ENCODE measurements at regions not wholly inside any gene's neighbourhood (a gene's known extent, or its start where the extent isn't known, plus 50 kb on each side); places are given as distances from the start of the nearest gene placed in this dataset.

DNA sequence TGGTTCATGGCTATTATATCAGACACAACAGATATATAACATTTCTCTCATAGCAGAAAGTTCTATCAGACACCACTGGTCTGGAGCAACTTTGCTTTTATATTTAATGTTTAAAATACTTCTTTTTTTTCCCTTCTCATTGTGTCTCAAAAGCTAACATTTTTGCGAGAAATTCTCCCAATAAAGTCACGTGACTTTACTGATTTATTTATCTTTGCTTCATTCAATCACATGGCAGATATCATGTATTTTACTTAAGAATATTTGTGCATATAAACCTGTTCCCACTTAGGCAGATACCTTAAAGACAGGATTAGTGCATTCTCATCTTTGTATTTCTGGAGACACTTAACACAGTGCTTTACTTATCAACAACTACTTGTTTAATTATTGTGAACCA, 1093.1 kb upstream of the LRRN3 start:
- Histone ChIP-seq H3K36me3 (ENCODE audit: control insufficient read depth in 4 of 4, insufficient read depth in 4 of 4, low read length in 4 of 4) (no peaks in the 10 kb centered on the region), H3K9me3 (ENCODE audit: control insufficient read depth in 4 of 4, insufficient read depth in 3 of 4, low read length in 3 of 4) (no peaks in the 10 kb centered on the region), H3K27me3 (ENCODE audit: control insufficient read depth in 3 of 3, insufficient read depth in 3 of 3, low read length in 2 of 3) (no peaks in the 10 kb centered on the region), H3K4me3 (no peak overlapping the region), H3K9ac (ENCODE audit: insufficient read depth in 1 of 2, low read length in 2 of 2) (no peak overlapping the region), H3K4me1 (ENCODE audit: control insufficient read depth in 5 of 5, insufficient read depth in 5 of 5, low read length in 5 of 5) (no peaks in the 10 kb centered on the region), H3K27ac (ENCODE audit: low read depth in 1 of 2, low read length in 1 of 2) (no peak overlapping the region)
- DNase-seq = no peak
- TF ChIP-seq, protein P1, sequence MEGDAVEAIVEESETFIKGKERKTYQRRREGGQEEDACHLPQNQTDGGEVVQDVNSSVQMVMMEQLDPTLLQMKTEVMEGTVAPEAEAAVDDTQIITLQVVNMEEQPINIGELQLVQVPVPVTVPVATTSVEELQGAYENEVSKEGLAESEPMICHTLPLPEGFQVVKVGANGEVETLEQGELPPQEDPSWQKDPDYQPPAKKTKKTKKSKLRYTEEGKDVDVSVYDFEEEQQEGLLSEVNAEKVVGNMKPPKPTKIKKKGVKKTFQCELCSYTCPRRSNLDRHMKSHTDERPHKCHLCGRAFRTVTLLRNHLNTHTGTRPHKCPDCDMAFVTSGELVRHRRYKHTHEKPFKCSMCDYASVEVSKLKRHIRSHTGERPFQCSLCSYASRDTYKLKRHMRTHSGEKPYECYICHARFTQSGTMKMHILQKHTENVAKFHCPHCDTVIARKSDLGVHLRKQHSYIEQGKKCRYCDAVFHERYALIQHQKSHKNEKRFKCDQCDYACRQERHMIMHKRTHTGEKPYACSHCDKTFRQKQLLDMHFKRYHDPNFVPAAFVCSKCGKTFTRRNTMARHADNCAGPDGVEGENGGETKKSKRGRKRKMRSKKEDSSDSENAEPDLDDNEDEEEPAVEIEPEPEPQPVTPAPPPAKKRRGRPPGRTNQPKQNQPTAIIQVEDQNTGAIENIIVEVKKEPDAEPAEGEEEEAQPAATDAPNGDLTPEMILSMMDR (IDR thresholded peaks at IDR 0.05; ENCODE audit: control extremely low read depth, extremely low read depth) = no peak
- no peak for ATAC-seq (ENCODE audit: insufficient read depth, low FRiP score)
- WGBS, 2 donors = 92 to 95% methylated on average over 2 of the region's 2 CpGs

DNA sequence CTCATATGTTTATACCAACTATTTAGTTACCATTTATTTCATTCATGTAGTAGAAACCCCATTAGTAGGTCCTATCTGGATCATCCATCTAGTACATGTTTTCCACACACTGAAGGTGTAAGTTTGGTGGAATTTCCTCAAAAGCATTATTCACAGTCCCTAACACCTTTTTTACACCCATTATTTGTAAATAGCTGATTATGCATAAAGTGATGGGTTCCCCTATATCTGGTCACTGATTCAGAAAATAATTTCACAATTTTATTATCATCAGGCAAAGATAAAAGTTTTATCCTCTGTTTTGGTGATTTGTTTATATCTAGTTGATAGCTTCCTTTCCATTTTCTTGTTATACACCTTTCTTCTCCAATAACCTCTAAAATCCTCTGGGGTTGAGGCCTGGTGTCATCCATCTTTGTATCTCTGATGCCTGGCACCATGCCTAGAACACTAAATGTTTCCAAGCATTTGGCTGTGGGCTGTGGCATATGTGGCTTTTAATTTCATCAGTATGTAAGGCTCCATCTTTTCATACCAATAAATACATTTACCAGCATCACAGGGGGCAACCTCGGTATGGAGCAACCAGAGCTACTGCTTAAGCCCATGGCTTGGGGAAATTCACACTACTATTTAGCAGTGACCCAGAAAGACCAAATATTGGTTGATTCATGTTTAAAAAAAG, 1089.5 kb upstream of the LRRN3 start:
- WGBS, 2 donors = 69 to 86% methylated on average over 1 of the region's 1 CpG

GRCh38 chr7:110003827-110004226, 1087.1 kb upstream of the LRRN3 start:
- WGBS, 2 donors = 84 to 89% methylated on average over 1 of the region's 1 CpG
- ATAC-seq (ENCODE audit: insufficient read depth, low FRiP score) (no peak), DNase-seq (no peak)
- Histone ChIP-seq H3K27ac (ENCODE audit: low read depth in 1 of 2, low read length in 1 of 2) (no peak overlapping the region), H3K9me3 (ENCODE audit: control insufficient read depth in 4 of 4, insufficient read depth in 3 of 4, low read length in 3 of 4) (no peaks in the 10 kb centered on the region), H3K9ac (ENCODE audit: insufficient read depth in 1 of 2, low read length in 2 of 2) (no peak overlapping the region), H3K4me1 (ENCODE audit: control insufficient read depth in 5 of 5, insufficient read depth in 5 of 5, low read length in 5 of 5) (no peaks in the 10 kb centered on the region), H3K36me3 (ENCODE audit: control insufficient read depth in 4 of 4, insufficient read depth in 4 of 4, low read length in 4 of 4) (no peaks in the 10 kb centered on the region), H3K4me3 (no peak overlapping the region), H3K27me3 (ENCODE audit: control insufficient read depth in 3 of 3, insufficient read depth in 3 of 3, low read length in 2 of 3) (no peaks in the 10 kb centered on the region)
- TF ChIP-seq, protein P1 (IDR thresholded peaks at IDR 0.05; ENCODE audit: control extremely low read depth, extremely low read depth) = no peak

More for the DNA sequence above, 1089.5 kb upstream of the LRRN3 start:
- ATAC-seq (ENCODE audit: insufficient read depth, low FRiP score) (no peak), DNase-seq (no peak)
- no peak overlapping the region for H3K4me3 ChIP-seq
- no peak overlapping the region for H3K27ac ChIP-seq (ENCODE audit: low read depth in 1 of 2, low read length in 1 of 2)
- no peaks in the 10 kb centered on the region for H3K4me1 ChIP-seq (ENCODE audit: control insufficient read depth in 5 of 5, insufficient read depth in 5 of 5, low read length in 5 of 5)
- no peak overlapping the region for H3K9ac ChIP-seq (ENCODE audit: insufficient read depth in 1 of 2, low read length in 2 of 2)
- no peaks in the 10 kb centered on the region for H3K36me3 ChIP-seq (ENCODE audit: control insufficient read depth in 4 of 4, insufficient read depth in 4 of 4, low read length in 4 of 4)
- no peaks in the 10 kb centered on the region for H3K27me3 ChIP-seq (ENCODE audit: control insufficient read depth in 3 of 3, insufficient read depth in 3 of 3, low read length in 2 of 3)
- H3K9me3 ChIP-seq (ENCODE audit: control insufficient read depth in 4 of 4, insufficient read depth in 3 of 4, low read length in 3 of 4) = no peaks in the 10 kb centered on the region
- TF ChIP-seq, protein P1 (IDR thresholded peaks at IDR 0.05; ENCODE audit: control extremely low read depth, extremely low read depth) = no peak
